ENCODE measurements at regions not wholly inside any gene's neighbourhood (a gene's known extent, or its start where the extent isn't known, plus 50 kb on each side); places are given as distances from the start of the nearest gene placed in this dataset.
"Not testable (repeated sequence)": the region's sequence is repeated elsewhere in the genome, so short reads cannot be mapped to it uniquely, and the experiment has no call there.

GRCh38 chr6:60643870-60644269 is 1642.2 kb downstream of the KHDRBS2 start:
- no peak for ATAC-seq
- Histone ChIP-seq H3K4me1 (ENCODE audit: control insufficient read depth, insufficient read depth, low read length) (no peaks in the 10 kb centered on the region), H3K36me3 (ENCODE audit: control insufficient read depth, insufficient read depth, low read length) (no peaks in the 10 kb centered on the region), H3K4me3 (ENCODE audit: low read depth in 2 of 2, low read length in 2 of 2) (no peak overlapping the region), H3K9me3 (ENCODE audit: control insufficient read depth, insufficient read depth, low read depth, low read length) (no peaks in the 10 kb centered on the region), H3K27me3 (ENCODE audit: control insufficient read depth, insufficient read depth, low read length) (no peaks in the 10 kb centered on the region), H3K27ac (ENCODE audit: low read length) (no peak overlapping the region)
- no peak for TF ChIP-seq CTCF (IDR thresholded peaks at IDR 0.05)
- no peak for TF ChIP-seq SIN3A (IDR thresholded peaks at IDR 0.05; ENCODE audit: borderline replicate concordance, insufficient read depth, low read depth, low read length)
- TF ChIP-seq TCF7L2 (IDR thresholded peaks at IDR 0.05; ENCODE audit: low read depth, low read length) = no peak
- no peak for TF ChIP-seq POLR2AphosphoS5 (IDR thresholded peaks at IDR 0.05; ENCODE audit: low read depth, low read length)
- no peak for TF ChIP-seq REST (IDR thresholded peaks at IDR 0.05; ENCODE audit: insufficient read depth in 1 of 2, low read depth in 2 of 2, low read length in 1 of 2)
- no TSS peak for BruUV-seq (replicated peaks)
- DNase-seq (ENCODE audit: low read depth, low spot score) = no peak
- ChIA-PET POLR2A (no interaction called here), CTCF (no interaction called here)
- in situ Hi-C loops (cut with HindIII; ENCODE audit: low pct_unique_long_range_greater_than_20kb, low sequenced_read_pairs) (no loop called here), intact Hi-C loops (cut with micrococcal nuclease; ENCODE audit: unreplicated experiment) (no loop called here)

- CTCF ChIA-PET; H3K36me3 ChIP-seq (ENCODE audit: control insufficient read depth, insufficient read depth, low read length); intact Hi-C loops (cut with micrococcal nuclease; ENCODE audit: unreplicated experiment); H3K9me3 ChIP-seq (ENCODE audit: control insufficient read depth, insufficient read depth, low read depth, low read length); POLR2A ChIA-PET; BruUV-seq (replicated peaks); H3K4me1 ChIP-seq (ENCODE audit: control insufficient read depth, insufficient read depth, low read length); H3K27me3 ChIP-seq (ENCODE audit: control insufficient read depth, insufficient read depth, low read length); DNase-seq (ENCODE audit: low read depth, low spot score); H3K27ac ChIP-seq (ENCODE audit: low read length); in situ Hi-C loops (cut with HindIII; ENCODE audit: low pct_unique_long_range_greater_than_20kb, low sequenced_read_pairs); ATAC-seq; H3K4me3 ChIP-seq (ENCODE audit: low read depth in 2 of 2, low read length in 2 of 2): not testable (repeated sequence)
Measured at GRCh38 chr6:60639185-60639584, 1646.8 kb downstream of the KHDRBS2 start.
